Suprapubic skin (tissue), 4 donors: ENCODE measurements at regions not wholly inside any gene's neighbourhood (a gene's known extent, or its start where the extent isn't known, plus 50 kb on each side); places are given as distances from the start of the nearest gene placed in this dataset.

ENCODE experiments used
- DNase-seq, 2 donors: peaks; one replicate each; pipeline ENCODE4 v3.0.0-alpha.2; 2019; ENCODE audit warnings: low spot score in 2 of 2
- H3K27ac ChIP-seq: fragments of 200-600 bp; sonication (generic); one replicate; pipeline ENCODE4 v1.5.1; 2019
- H3K27me3 ChIP-seq: fragments of 200-600 bp; sonication (generic); one replicate; pipeline ENCODE4 v1.5.1; 2019
- H3K36me3 ChIP-seq: fragments of 200-600 bp; sonication (generic); one replicate; pipeline ENCODE4 v1.5.1; 2019
- H3K4me1 ChIP-seq: fragments of 200-600 bp; sonication (generic); one replicate; pipeline ENCODE4 v1.5.1; 2019
- H3K4me3 ChIP-seq: fragments of 200-600 bp; sonication (generic); one replicate; pipeline ENCODE4 v1.5.1; 2019; ENCODE audit warnings: mild to moderate bottlenecking
- H3K9me3 ChIP-seq: fragments of 200-600 bp; sonication (generic); one replicate; pipeline ENCODE4 v1.5.1; 2019
- EP300 ChIP-seq: sonication (generic); formaldehyde crosslinking; IDR thresholded peaks from one replicate; pipeline ENCODE4 v1.6.1; 2017; ENCODE audit warnings: antibody characterized with exemption
- POLR2A ChIP-seq, 2 donors: fragments of 450-650 bp; IDR thresholded peaks; one replicate each; pipeline ENCODE4 v1.6.1; 2017; ENCODE audit warnings: antibody characterized with exemption in 2 of 2, mild to moderate bottlenecking in 2 of 2, moderate library complexity in 2 of 2
- POLR2AphosphoS5 ChIP-seq, 3 donors: sonication (generic); formaldehyde crosslinking; IDR thresholded peaks; one replicate each; pipeline ENCODE4 v1.6.1; 2017; ENCODE audit warnings: antibody characterized with exemption in 3 of 3
- WGBS: methylation state at CpG from one replicate; pipeline ENCODE4 v1.1.5; 2018; 5-methylcytosine and 5-hydroxymethylcytosine counted together
- TF ChIP-seq, protein P1 (sequence below), 2 donors: fragments of 200-600 bp in 1 of 2; fragments of 450-650 bp in 1 of 2; sonication (generic) in 1 of 2; IDR thresholded peaks; one replicate each; pipeline ENCODE4 v1.5.1; 2016 to 2019; ENCODE audit warnings: antibody characterized with exemption in 2 of 2, mild to moderate bottlenecking in 1 of 2, moderate library complexity in 1 of 2

DNA sequence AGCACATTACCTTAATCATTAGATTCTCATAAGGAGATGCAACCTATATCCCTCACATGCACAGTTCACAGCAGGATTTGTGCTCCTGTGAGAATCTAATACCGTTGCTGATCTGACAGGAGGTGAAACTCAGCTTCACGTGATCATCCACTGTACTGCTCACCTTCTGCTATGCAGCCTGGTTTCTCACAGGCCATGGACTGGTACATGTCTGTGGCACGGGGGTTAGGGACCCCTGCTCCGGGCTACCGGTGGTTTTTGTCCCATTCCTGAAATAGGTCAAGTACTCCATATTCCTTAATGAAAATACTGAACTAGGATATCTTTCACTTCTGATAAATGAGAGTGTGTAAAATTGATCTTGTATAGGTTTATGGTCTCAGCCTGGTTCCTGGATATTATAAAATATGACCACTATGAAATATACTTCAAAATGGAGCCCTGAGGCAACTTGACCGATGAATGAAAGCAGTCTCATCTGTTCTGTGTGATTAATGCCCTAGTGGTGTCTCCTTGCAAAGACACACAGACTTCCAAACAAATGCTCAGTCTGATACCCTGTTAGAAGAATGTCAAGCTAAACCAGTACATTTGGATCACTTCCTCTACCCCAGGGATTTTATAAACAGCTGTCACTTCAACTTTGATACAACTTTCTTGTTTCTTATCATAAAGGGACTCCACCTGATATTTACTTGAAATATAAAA, 492.9 kb upstream of the ANO3 start:
- Histone ChIP-seq H3K4me1 (no peaks in the 10 kb centered on the region), H3K4me3 (no peak overlapping the region), H3K36me3 (no peaks in the 10 kb centered on the region), H3K27me3 (no peaks in the 10 kb centered on the region), H3K9me3 (no peaks in the 10 kb centered on the region), H3K27ac (no peak overlapping the region)
- WGBS = 82% methylated on average over 6 of the region's 6 CpGs
- no peak for TF ChIP-seq EP300
- TF ChIP-seq POLR2A (IDR thresholded peaks at IDR 0.05) = no peak
- TF ChIP-seq POLR2AphosphoS5 (IDR thresholded peaks at IDR 0.05) = no peak
- TF ChIP-seq, protein P1, sequence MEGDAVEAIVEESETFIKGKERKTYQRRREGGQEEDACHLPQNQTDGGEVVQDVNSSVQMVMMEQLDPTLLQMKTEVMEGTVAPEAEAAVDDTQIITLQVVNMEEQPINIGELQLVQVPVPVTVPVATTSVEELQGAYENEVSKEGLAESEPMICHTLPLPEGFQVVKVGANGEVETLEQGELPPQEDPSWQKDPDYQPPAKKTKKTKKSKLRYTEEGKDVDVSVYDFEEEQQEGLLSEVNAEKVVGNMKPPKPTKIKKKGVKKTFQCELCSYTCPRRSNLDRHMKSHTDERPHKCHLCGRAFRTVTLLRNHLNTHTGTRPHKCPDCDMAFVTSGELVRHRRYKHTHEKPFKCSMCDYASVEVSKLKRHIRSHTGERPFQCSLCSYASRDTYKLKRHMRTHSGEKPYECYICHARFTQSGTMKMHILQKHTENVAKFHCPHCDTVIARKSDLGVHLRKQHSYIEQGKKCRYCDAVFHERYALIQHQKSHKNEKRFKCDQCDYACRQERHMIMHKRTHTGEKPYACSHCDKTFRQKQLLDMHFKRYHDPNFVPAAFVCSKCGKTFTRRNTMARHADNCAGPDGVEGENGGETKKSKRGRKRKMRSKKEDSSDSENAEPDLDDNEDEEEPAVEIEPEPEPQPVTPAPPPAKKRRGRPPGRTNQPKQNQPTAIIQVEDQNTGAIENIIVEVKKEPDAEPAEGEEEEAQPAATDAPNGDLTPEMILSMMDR (IDR thresholded peaks at IDR 0.05) = no peak
- DNase-seq = no peak

DNA sequence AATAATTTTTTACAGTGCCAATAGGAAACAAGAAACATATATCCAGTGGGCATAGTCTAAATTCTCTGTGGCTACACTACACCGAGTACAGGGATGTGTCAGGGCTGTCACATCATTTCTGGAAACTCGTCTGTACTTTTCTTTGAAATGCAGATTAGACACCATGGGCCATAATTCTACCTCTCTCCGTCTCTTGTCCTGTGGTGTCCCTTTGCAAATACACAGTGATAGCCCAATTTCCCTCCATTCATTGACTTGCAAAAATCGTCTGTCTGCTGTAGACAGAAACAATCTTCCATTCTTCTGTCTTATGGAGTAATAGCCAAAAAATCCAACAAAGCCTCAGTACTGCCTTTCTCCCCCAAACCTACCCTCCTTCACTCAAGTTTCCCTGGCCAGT, 487.1 kb upstream of the ANO3 start:
- DNase-seq = no peak
- Histone ChIP-seq H3K4me1 (no peaks in the 10 kb centered on the region), H3K36me3 (no peaks in the 10 kb centered on the region), H3K27me3 (no peaks in the 10 kb centered on the region), H3K9me3 (no peaks in the 10 kb centered on the region), H3K4me3 (no peak overlapping the region), H3K27ac (no peak overlapping the region)
- 66% methylated on average over 4 of the region's 4 CpGs for WGBS
- TF ChIP-seq, protein P1 (IDR thresholded peaks at IDR 0.05) = no peak
- TF ChIP-seq POLR2AphosphoS5 (IDR thresholded peaks at IDR 0.05) = no peak
- no peak for TF ChIP-seq EP300
- no peak for TF ChIP-seq POLR2A (IDR thresholded peaks at IDR 0.05)

DNA sequence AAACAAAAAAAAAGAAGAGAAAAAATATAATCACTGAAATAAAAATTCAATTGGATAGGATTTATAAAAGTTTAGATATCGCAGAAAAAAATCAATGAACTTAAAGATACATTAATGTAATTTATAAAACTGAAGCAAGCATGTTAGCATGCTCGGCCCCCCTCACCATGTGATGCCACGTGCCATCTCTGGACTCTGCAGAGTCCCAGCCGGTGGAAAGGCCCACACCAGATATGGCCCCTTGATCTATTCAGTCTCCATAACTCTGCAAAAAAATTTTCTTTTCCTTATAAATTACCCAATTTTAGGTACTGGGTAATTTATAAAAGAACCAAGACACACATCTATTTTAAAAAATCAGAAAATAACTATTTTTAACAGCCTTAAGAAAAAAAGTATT, 476.0 kb upstream of the ANO3 start:
- no peak for DNase-seq
- Histone ChIP-seq H3K4me1 (no peaks in the 10 kb centered on the region), H3K27ac (no peak overlapping the region), H3K4me3 (no peak overlapping the region), H3K27me3 (no peaks in the 10 kb centered on the region), H3K9me3 (no peaks in the 10 kb centered on the region), H3K36me3 (no peaks in the 10 kb centered on the region)
- no peak for TF ChIP-seq POLR2AphosphoS5 (IDR thresholded peaks at IDR 0.05)
- TF ChIP-seq, protein P1 (IDR thresholded peaks at IDR 0.05) = no peak
- no peak for TF ChIP-seq EP300
- no peak for TF ChIP-seq POLR2A (IDR thresholded peaks at IDR 0.05)
- WGBS = 95% methylated on average over 4 of the region's 4 CpGs

DNA sequence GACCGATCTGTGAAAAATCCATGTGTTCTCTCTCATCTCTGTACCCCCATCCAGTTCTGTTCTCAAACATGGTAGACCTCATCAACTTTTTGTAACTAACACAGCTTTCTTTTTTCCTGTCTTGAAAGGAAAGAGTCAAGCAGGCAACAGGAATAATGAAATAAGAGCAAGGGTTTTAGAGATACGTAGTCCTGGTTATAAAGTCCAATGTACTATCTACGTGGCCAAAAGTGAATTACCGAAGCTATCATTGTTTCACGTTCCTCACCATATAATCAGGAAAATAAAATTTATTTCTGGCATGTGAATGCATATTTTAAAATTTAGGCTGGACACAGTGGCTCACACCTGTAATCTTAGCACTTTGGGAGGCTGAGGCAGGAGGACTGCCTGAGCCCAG, 472.2 kb upstream of the ANO3 start:
- WGBS = 92% methylated on average over 5 of the region's 5 CpGs
- DNase-seq = no peak
- H3K4me3 ChIP-seq = no peak overlapping the region
- H3K4me1 ChIP-seq = no peaks in the 10 kb centered on the region
- H3K27me3 ChIP-seq = no peaks in the 10 kb centered on the region
- TF ChIP-seq POLR2A (IDR thresholded peaks at IDR 0.05) = no peak
- TF ChIP-seq, protein P1 (IDR thresholded peaks at IDR 0.05) = no peak
- TF ChIP-seq EP300 = no peak
- TF ChIP-seq POLR2AphosphoS5 (IDR thresholded peaks at IDR 0.05) = no peak
- no peaks in the 10 kb centered on the region for H3K36me3 ChIP-seq
- no peak overlapping the region for H3K27ac ChIP-seq
- H3K9me3 ChIP-seq = no peaks in the 10 kb centered on the region

DNA sequence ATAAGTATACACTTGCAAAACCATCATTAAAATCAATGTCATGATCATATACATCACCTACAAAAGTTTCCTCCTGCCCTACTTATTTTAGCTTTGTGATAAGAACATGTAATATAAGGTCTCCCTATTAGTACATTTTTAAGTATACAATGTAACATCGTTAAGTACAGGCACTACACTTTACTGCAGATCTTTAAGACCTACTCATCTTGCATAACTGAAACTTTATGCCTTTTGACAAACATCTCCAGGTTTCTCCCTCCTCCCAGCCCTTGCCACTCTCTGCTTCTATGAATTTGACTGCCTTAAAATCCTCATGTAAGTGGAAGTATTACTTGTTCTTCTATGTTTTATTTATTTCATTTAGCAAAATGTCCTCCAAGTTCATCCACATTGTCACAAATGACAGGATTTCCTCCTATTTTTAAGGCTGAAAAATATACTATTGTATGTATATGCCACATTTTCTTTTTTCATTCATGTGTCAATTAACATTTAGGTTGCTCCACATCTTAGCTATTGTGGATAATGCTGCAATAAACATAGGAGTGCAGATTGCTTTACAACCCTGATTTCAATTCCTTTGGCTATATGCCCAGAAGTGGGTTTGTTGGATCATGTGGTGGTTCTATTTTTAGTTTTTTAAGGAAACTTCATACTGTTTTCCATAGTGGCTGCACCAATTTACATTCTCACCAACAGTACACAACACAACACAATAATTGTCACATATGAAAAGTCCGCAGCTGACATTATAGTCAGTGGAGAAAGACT, 471.1 kb upstream of the ANO3 start:
- WGBS = 69% methylated on average over 2 of the region's 2 CpGs
- Histone ChIP-seq H3K36me3 (no peaks in the 10 kb centered on the region), H3K4me3 (no peak overlapping the region), H3K9me3 (no peaks in the 10 kb centered on the region), H3K27me3 (no peaks in the 10 kb centered on the region), H3K4me1 (no peaks in the 10 kb centered on the region), H3K27ac (no peak overlapping the region)
- DNase-seq = no peak
- TF ChIP-seq POLR2A (IDR thresholded peaks at IDR 0.05) (no peak), EP300 (no peak), POLR2AphosphoS5 (IDR thresholded peaks at IDR 0.05) (no peak)
- TF ChIP-seq, protein P1 (IDR thresholded peaks at IDR 0.05) = no peak
